Activated CD4-positive, alpha-beta T cell treated with anti-CD3 and anti-CD28 coated beads, Interleukin-2, amount 50 U/mL, for 24 hours (primary cell): ENCODE measurements at regions not wholly inside any gene's neighbourhood (a gene's known extent, or its start where the extent isn't known, plus 50 kb on each side); places are given as distances from the start of the nearest gene placed in this dataset.
"Not testable (repeated sequence)": the region's sequence is repeated elsewhere in the genome, so short reads cannot be mapped to it uniquely, and the experiment has no call there.

Experiments
- DNase-seq, 2 donors: peaks; one replicate each; pipeline ENCODE4 v3.0.0-alpha.2; 2020; ENCODE audit warnings: low read depth in 1 of 2, low spot score in 1 of 2

DNA sequence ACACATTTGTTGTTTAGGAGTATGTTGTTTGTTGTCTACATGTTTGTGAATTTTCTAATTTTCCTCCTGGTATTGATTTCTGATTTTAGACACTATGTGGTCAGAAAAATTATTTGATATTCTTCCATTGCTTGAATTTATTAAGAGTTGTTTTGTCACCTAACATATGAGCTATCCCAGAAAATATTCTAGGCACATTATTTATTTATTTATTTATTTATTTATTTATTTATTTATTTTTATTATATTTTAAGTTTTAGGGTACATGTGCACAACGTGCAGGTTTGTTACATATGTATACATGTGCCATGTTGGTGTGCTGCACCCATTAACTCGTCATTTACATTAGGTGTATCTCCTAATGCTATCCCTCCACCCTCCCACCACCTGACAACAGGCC lies 320.8 kb upstream of the CCNG1 start:
- not testable (repeated sequence) for DNase-seq

DNA sequence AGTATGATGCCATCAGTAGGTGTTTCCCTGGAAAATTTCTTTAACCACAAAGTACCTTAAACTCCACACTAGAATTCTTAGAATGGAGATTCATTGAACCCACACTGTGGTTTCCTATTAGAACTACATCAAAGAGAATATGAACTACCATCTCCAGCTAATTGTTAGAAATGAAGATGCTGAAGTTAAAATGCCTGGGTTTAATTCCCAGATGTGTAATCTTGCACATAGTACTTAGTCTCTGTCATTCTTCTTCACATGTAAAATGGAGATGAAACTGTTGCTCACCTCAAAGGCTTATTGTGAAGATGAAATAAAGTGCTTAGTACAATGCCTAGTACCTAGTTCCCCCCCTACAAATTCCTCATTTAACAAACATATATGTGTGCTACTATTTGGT lies 303.3 kb upstream of the CCNG1 start:
- DNase-seq: no peak

DNA sequence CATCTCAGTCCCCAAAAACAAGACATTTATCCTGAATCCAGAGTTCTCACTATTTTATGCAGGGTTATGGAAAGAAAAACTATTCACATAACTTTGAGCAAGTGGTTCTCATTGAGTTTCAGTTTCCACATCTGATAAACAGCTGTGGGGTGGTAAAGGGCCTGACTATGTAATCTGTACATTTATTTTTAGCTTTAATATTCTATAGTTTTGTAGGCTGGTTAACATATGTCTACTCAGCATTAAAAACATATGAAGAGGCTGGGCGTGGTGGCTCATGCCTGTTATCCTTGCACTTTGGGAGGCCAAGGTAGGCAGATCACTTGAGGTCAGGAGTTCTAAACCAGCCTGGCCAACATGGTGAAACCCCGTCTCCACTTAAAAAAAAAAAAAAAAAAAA lies 301.5 kb upstream of the CCNG1 start:
- no peak for DNase-seq

DNA sequence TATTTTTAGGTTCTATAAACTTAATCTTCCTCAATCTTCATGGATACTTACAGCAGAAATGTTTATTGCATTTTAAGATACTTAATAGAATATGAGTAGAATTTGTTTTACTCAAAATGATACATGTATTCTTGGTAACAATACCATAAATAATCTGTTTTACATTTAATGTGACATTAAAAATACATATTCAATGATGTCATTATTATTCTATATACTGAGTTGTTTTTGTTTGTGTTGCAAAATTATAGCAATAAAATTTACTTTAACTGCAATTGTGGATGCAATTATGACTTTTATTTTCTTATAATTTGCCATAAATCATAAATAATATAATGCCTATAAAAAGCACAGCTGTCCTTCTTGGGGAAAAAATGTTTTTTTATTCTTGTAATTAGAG lies 275.9 kb upstream of the CCNG1 start:
- no peak for DNase-seq

- DNase-seq: no peak
These were observed 274.8 kb upstream of the CCNG1 start for GRCh38 chr5:163162645-163163044.

GRCh38 chr5:163163858-163164257 lies 273.5 kb upstream of the CCNG1 start:
- no peak for DNase-seq

GRCh38 chr5:163165277-163165676 lies 272.1 kb upstream of the CCNG1 start:
- no peak for DNase-seq

DNA sequence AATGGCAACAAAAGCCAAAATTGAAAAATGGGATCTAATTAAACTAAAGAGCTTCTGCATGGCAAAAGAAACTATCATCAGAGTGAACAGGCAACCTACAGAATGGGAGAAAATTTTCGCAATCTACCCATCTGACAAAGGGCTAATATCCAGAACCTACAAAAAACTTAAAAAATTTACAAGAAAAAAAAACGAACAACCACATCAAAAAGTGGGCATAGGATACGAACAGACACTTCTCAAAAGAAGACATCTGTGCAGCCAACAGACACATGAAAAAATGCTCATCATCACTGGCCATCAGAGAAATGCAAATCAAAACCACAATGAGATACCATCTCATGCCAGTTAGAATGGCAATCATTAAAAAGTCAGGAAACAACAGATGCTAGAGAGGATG lies 267.2 kb upstream of the CCNG1 start:
- not testable (repeated sequence) for DNase-seq

DNA sequence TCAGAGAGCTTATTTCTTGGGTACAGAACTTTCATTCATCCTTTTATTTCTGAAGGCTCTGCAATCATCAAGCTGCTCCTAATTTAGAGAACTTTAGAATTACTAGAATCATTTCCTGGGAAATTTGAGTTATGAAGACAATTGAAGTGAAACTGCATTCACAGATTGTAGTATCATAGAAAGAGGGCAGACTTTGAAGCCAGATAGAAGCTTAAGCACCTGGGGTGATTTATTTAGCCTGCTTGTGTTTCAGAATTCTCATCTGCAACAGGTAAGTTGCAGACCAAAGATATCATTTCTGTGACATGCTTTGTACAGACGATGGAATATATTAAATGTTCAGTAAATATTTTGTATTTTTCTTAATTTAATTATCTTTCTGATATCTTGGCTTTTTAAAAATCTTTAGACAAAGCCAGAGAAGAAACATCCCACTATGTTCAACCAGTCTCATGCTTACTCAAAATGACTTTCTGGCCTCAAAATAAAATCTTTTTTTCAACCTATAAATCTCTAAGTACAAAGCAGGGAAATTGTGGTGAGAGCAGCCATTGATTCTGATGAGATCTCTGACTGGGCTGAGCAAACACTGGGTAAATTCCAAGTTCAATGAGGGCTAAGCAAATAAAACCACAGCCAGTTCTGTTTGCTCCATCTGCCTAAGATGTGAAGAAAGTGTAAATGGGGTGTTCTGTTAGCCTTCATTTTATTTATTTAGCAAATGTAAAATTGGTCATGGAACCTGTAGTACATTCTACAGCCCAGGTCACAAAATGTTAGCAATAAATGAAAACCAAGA lies 264.7 kb upstream of the CCNG1 start:
- no peak for DNase-seq

- no peak for DNase-seq
These were observed 259.4 kb upstream of the CCNG1 start for GRCh38 chr5:163177971-163178370.

DNA sequence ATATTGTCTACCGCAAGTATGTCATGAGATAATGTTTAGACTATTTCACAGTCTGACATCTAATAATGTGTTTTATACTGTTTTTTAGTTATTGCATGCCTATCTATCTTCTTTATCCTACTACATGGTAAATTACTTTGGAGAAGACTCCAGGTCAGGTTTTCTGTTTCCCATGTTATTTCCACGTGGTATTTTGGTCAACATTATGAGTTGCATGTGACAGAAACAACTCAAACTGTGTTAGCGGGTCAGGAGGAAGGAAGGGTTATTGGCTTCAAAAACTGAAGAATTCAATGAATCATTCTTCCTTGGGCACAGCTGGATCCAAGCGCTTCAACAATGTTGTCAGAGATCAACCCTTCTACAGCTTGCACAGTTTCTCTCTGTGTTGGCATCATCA lies 252.1 kb upstream of the CCNG1 start:
- DNase-seq: no peak

DNA sequence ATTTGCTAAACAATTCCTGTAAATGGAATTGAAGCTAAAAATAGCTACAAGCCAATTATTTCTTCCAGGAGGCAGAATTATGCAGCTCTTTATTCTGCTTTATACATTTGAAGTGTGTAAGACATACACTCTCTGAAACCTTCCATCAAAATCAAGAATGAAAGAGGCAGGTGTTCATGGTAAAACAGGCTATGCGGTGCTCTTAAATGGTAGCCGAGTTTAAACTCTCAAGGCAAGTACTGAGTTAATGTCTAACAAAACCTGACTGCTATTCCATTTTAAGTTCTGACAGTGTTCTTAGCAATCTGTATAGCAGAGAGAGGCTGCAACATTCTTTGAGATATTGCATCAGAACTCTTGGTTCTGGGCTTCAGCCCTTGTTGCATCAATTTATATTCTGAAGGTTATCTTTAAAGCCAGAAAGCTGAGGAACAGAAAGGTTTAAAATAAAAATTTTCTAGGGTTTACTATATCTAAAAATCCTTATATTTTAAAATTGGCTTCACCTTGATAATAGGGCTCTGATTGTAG lies 248.3 kb upstream of the CCNG1 start:
- DNase-seq: no peak

- DNase-seq: no peak
These were observed 247.1 kb upstream of the CCNG1 start for GRCh38 chr5:163190283-163190682.

GRCh38 chr5:163190784-163191183 lies 246.6 kb upstream of the CCNG1 start:
- no peak for DNase-seq

GRCh38 chr5:163193886-163194285 lies 243.5 kb upstream of the CCNG1 start:
- no peak for DNase-seq

DNA sequence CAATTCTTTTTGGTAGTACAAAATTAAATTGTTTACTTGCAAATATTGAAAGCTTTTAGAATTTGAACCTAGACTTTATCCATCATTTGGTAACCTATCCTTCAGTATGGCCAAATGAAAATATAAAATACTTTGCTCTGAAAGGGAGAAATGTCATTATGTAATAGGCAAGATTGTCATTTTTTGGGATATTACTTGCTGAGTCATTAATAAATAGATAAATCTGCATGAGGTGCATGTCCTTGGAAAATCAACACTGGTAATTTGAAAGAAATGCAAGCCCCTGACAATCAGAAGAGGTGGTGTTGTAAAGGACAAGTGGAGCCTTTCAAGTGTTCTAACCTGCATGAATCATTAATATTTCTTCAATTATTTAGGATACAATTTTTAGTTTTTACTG lies 231.8 kb upstream of the CCNG1 start:
- no peak for DNase-seq

GRCh38 chr5:163221581-163221980 lies 215.8 kb upstream of the CCNG1 start:
- no peak for DNase-seq

DNA sequence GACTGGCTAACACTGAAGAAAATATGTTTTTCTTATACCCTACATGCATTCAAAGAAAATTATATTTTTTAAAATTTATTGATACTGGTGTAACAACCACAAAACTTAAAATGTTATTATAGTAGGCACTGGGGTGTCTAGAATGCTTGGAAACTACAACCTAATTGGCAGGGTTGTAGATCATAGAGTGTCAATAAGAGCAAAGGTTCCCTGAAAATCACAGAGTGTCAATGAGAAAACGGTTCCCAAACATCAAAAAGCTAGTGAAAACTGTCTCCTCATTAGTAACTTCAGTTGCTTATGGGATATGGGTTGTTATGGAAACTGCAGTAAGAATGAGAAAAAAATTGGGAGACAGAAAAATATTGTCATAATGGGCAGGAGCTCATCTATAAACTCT lies 214.4 kb upstream of the CCNG1 start:
- DNase-seq: no peak

GRCh38 chr5:163244445-163244987 lies 192.9 kb upstream of the CCNG1 start:
- DNase-seq: no peak

DNA sequence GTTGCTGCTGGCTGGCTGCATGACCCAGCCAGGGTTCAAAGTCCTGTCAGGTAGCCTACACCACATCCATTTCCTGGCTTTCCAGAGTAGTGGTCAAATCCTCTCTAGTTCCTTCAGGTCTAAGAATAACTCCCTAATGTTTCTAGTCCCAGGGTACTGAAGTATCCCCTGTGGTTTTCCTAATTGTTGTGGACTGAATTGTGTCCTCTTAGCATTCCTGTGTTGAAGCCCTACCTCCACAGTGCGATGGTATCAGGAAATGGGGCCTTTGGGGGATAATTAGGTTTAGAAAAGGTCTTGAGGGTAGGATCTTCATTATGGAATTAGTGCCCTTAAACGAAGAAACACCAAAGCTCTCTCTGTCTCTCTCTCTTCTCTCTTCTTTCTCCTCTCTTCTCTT lies 191.8 kb upstream of the CCNG1 start:
- DNase-seq: no peak

DNA sequence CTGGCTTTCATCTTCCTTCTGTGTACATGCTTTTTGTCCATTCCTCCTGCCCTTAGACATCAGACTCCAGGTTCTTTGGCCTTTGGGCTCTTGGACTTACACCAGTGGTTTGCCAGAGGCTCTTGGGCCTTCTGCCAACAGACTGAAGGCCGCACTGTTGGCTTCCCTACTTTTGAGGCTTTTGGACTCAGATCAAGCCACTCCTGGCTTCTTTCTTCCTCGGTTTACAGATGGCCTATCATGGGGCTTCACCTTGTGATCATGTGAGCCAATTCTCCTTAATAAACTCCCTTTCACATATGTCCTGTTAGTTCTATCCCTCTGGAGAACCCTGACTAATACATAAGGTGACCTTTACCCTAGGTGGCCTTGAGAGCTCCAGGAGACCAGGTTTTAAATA lies 189.1 kb upstream of the CCNG1 start:
- DNase-seq: no peak

DNA sequence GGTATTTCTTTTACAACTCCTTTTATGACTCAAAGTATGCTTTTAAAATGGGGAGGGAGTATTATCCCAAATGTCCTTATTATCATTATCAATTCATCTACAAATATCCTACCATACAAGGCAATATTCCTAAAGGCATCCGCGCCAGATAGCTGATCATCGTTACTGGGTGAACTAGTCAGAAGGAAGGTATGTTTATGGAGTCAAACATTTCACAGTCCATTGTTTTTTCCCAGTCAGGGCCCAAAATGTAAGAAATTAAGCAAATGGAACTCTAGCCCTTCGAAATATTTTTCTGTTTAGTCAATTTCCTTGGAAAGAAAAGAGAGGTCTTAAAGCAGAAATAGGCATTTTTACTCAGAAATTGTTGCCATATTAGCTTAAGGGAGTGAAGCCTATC lies 188.5 kb upstream of the CCNG1 start:
- no peak for DNase-seq

DNA sequence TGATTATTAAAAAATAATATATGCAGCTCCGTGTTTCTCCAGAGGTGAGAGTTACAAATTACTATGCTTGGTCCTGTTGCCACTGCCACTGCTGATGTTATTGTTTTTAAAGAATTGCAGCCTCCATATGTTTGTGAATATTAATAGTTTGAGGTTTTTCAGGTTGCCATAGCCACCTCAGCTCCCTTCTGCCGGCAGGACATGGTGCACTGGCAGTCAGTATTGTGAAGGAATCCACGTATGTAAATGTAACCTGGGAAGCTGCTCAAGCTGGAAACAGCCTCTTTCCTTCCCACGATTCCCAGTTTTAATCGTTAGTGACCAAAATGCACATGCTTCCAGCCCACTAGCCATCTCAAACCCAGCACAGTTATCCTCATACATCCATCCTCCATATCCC lies 184.4 kb upstream of the CCNG1 start:
- DNase-seq: no peak
